H1 (cell line): ENCODE measurements at regions not wholly inside any gene's neighbourhood (a gene's known extent, or its start where the extent isn't known, plus 50 kb on each side); places are given as distances from the start of the nearest gene placed in this dataset.

Experiments
- CTCF ChIA-PET: fragments of 300-600 bp; sonication (Branson Sonifier 250); formaldehyde crosslinking; loops from one replicate; lab custom pipeline; 2021; ENCODE audit not compliant: partially characterized antibody; lab: Charles Lee
- POLR2A ChIA-PET: fragments of 300-600 bp; sonication (Branson Sonifier 250); formaldehyde crosslinking; loops from one replicate; lab custom pipeline; 2021; ENCODE audit warnings: inconsistent platforms; ENCODE audit not compliant: partially characterized antibody; lab: Charles Lee
- DNase-seq, 2 experiments: peaks; one replicate each; pipeline versions ENCODE4 v3.0.0 to v3.0.0-alpha.2; 2010 to 2022; ENCODE audit warnings: low spot score in 2 of 2, low read depth in 1 of 2, mixed read lengths in 1 of 2
- FAIRE-seq: peaks from 2 replicates; lab custom pipeline; 2011; peaks lifted over from hg19 to GRCh38; lab: Jason Lieb, UNC
- H2AFZ ChIP-seq: 2 replicates; pipeline ENCODE4 v1.8.1; 2012; ENCODE audit warnings: low read length, inconsistent platforms
- H2AK5ac ChIP-seq: 2 replicates; pipeline ENCODE4 v1.6.1; 2013; ENCODE audit warnings: low read depth, low read length
- H2BK120ac ChIP-seq: replicated peaks from 2 replicates; pipeline ENCODE3; 2013; ENCODE audit warnings: low read depth, low read length, inconsistent platforms
- H2BK12ac ChIP-seq: 2 replicates; pipeline ENCODE4 v1.6.1; 2013; ENCODE audit warnings: low read depth, low read length
- H2BK15ac ChIP-seq: 2 replicates; pipeline ENCODE4 v1.6.1; 2013; ENCODE audit warnings: low read length
- H2BK20ac ChIP-seq: 2 replicates; pipeline ENCODE4 v1.6.1; 2013; ENCODE audit warnings: low read length
- H2BK5ac ChIP-seq: 2 replicates; pipeline ENCODE4 v1.6.1; 2013; ENCODE audit warnings: low read depth, low read length
- H3K14ac ChIP-seq: 2 replicates; pipeline ENCODE4 v1.6.1; 2013; ENCODE audit warnings: inconsistent platforms; ENCODE audit not compliant: insufficient read length
- H3K18ac ChIP-seq: 2 replicates; pipeline ENCODE4 v1.6.1; 2013; ENCODE audit warnings: low read length; ENCODE audit errors: extremely low read depth
- H3K23ac ChIP-seq: 2 replicates; pipeline ENCODE4 v1.6.1; 2013; ENCODE audit warnings: inconsistent platforms; ENCODE audit not compliant: insufficient read length
- H3K23me2 ChIP-seq: 2 replicates; pipeline ENCODE4 v1.6.1; 2013; ENCODE audit warnings: low read depth, low read length
- H3K27ac ChIP-seq: 2 replicates; pipeline ENCODE4 v1.6.1; 2011; ENCODE audit warnings: low read depth, low read length, inconsistent platforms
- H3K27me3 ChIP-seq, 4 experiments: replicated peaks in 1 of 4; 1 replicate in 1 of 4; 2 replicates in 3 of 4; pipeline versions ENCODE4 v1.6.1 to v1.8.1; 2011 to 2013; ENCODE audit warnings: low read length in 3 of 4, mild to moderate bottlenecking in 3 of 4, inconsistent platforms in 2 of 4, mixed read lengths in 2 of 4, moderate library complexity in 1 of 4; ENCODE audit not compliant: control insufficient read depth in 3 of 4, insufficient read depth in 3 of 4; ENCODE audit errors: extremely low read depth in 1 of 4
- H3K36me3 ChIP-seq, 4 experiments: 2 replicates each; pipeline versions ENCODE4 v1.6.1 to v1.8.1; 2011 to 2013; ENCODE audit warnings: mild to moderate bottlenecking in 4 of 4, low read length in 3 of 4, moderate library complexity in 2 of 4, control low read depth in 1 of 4, inconsistent platforms in 1 of 4; ENCODE audit not compliant: insufficient read depth in 4 of 4, control insufficient read depth in 2 of 4
- H3K4ac ChIP-seq: replicated peaks from 2 replicates; pipeline ENCODE3; 2013; ENCODE audit warnings: low read length, low read depth, mixed read lengths, inconsistent platforms; ENCODE audit not compliant: insufficient read length
- H3K4me1 ChIP-seq, 4 experiments: replicated peaks in 1 of 4; 1 replicate in 1 of 4; 2 replicates in 3 of 4; pipeline versions ENCODE4 v1.6.1 to v1.8.1; 2011 to 2013; ENCODE audit warnings: low read length in 3 of 4, inconsistent platforms in 2 of 4, mixed read lengths in 1 of 4; ENCODE audit not compliant: insufficient read depth in 4 of 4, control insufficient read depth in 3 of 4
- H3K4me2 ChIP-seq, 2 experiments: 2 replicates each; pipeline versions ENCODE4 v1.6.1 to v1.8.1; 2011 to 2013; ENCODE audit warnings: low read depth in 2 of 2, low read length in 2 of 2, control low read depth in 1 of 2, inconsistent platforms in 1 of 2, mild to moderate bottlenecking in 1 of 2; ENCODE audit not compliant: insufficient read depth in 1 of 2
- H3K4me3 ChIP-seq, 4 experiments: fragments of 200-600, 300-600 bp in 1 of 4; sonication (generic), shearing (Covaris generic), sonication (Bioruptor Twin) in 1 of 4; 2 replicates each; pipeline versions ENCODE4 v1.5.1 to v1.8.1; 2011 to 2016; ENCODE audit warnings: low read length in 4 of 4, low read depth in 3 of 4, control low read depth in 2 of 4, inconsistent platforms in 2 of 4, mild to moderate bottlenecking in 2 of 4, mixed read lengths in 1 of 4, moderate library complexity in 1 of 4; ENCODE audit not compliant: insufficient read depth in 2 of 4; ENCODE audit errors: extremely low read depth in 1 of 4
- H3K56ac ChIP-seq: replicated peaks from 2 replicates; pipeline ENCODE3; 2013; ENCODE audit warnings: low read depth, mild to moderate bottlenecking, mixed read lengths, low read length, inconsistent platforms; ENCODE audit not compliant: insufficient read length
- H3K79me1 ChIP-seq: 2 replicates; pipeline ENCODE4 v1.6.1; 2013; ENCODE audit warnings: low read depth, low read length, control low read depth
- H3K79me2 ChIP-seq, 2 experiments: 2 replicates each; pipeline versions ENCODE4 v1.6.1 to v1.8.1; 2012 to 2013; ENCODE audit warnings: low read length in 2 of 2, mild to moderate bottlenecking in 2 of 2, inconsistent platforms in 1 of 2; ENCODE audit not compliant: insufficient read depth in 2 of 2, control insufficient read depth in 1 of 2
- H3K9ac ChIP-seq, 4 experiments: replicated peaks in 1 of 4; 1 replicate in 1 of 4; 2 replicates in 3 of 4; pipeline versions ENCODE4 v1.6.1 to v1.8.1; 2011 to 2013; ENCODE audit warnings: low read depth in 3 of 4, low read length in 3 of 4, control low read depth in 2 of 4, mild to moderate bottlenecking in 2 of 4, moderate library complexity in 2 of 4, inconsistent platforms in 1 of 4; ENCODE audit errors: extremely low read depth in 1 of 4
- H3K9me3 ChIP-seq, 2 experiments: 2 replicates each; pipeline versions ENCODE4 v1.6.1 to v1.8.1; 2012 to 2013; ENCODE audit warnings: mild to moderate bottlenecking in 2 of 2, moderate library complexity in 2 of 2, control low read depth in 1 of 2, inconsistent platforms in 1 of 2, low read depth in 1 of 2, low read length in 1 of 2, mixed read lengths in 1 of 2; ENCODE audit not compliant: insufficient read depth in 2 of 2
- H4K20me1 ChIP-seq, 2 experiments: replicated peaks in 1 of 2; 2 replicates each; pipeline versions ENCODE3 to v1.8.1; 2011 to 2013; ENCODE audit warnings: inconsistent platforms in 2 of 2, low read length in 2 of 2, mild to moderate bottlenecking in 1 of 2; ENCODE audit not compliant: insufficient read depth in 2 of 2, control insufficient read depth in 1 of 2
- H4K5ac ChIP-seq: 2 replicates; pipeline ENCODE4 v1.6.1; 2013; ENCODE audit warnings: low read length, low read depth, mixed read lengths, inconsistent platforms; ENCODE audit not compliant: insufficient read length
- H4K8ac ChIP-seq: 2 replicates; pipeline ENCODE4 v1.8.0; 2013; ENCODE audit warnings: mild to moderate bottlenecking, moderate library complexity, low read length, inconsistent platforms; ENCODE audit not compliant: insufficient read depth; ENCODE audit errors: extremely low read depth
- H4K91ac ChIP-seq: replicated peaks from 2 replicates; pipeline ENCODE3; 2013; ENCODE audit warnings: low read length, mixed read lengths, inconsistent platforms; ENCODE audit not compliant: insufficient read length
- BACH1 ChIP-seq: IDR thresholded peaks from 2 replicates; pipeline ENCODE4 v1.6.1; 2012; ENCODE audit warnings: low read length, improper control_type of control experiment
- CHD2 ChIP-seq: IDR thresholded peaks from 2 replicates; pipeline ENCODE4 v1.6.1; 2012; ENCODE audit warnings: low read length, improper control_type of control experiment
- E2F6 ChIP-seq: IDR thresholded peaks from 2 replicates; pipeline ENCODE4 v1.6.1; 2012; ENCODE audit warnings: inconsistent platforms
- HDAC2 ChIP-seq, 2 experiments: fragments of 300-600 bp in 1 of 2; sonication (generic) in 1 of 2; IDR thresholded peaks; 2 replicates each; pipeline ENCODE4 v1.6.1; 2011 to 2012; ENCODE audit warnings: low read depth in 2 of 2, low read length in 2 of 2, mild to moderate bottlenecking in 2 of 2, moderate library complexity in 2 of 2, borderline replicate concordance in 1 of 2, inconsistent platforms in 1 of 2
- KDM1A ChIP-seq: fragments of 200-600, 300-600 bp; sonication (generic); IDR thresholded peaks from 2 replicates; pipeline ENCODE4 v1.7.1; 2016; ENCODE audit warnings: mild to moderate bottlenecking, low read length, borderline replicate concordance
- NANOG ChIP-seq: IDR thresholded peaks from 2 replicates; pipeline ENCODE4 v1.6.1; 2011; ENCODE audit warnings: low read length, low read depth, mild to moderate bottlenecking, inconsistent platforms; ENCODE audit not compliant: insufficient read depth, poor library complexity, severe bottlenecking
- PHF8 ChIP-seq: fragments of 200-600 bp; sonication (generic); conservative IDR thresholded peaks from 2 replicates; pipeline ENCODE4 v1.7.1; 2012; ENCODE audit warnings: low read depth, mild to moderate bottlenecking, inconsistent platforms, low read length, moderate library complexity
- WGBS, 2 experiments: shearing (Covaris generic) in 1 of 2; methylation state at CpG; one replicate each; pipeline versions ENCODE4 v1.1.6 to v1.1.7; 2013 to 2015; ENCODE audit warnings: low lambda C conversion rate in 2 of 2, mixed read lengths in 2 of 2, inconsistent platforms in 1 of 2, low coverage in 1 of 2, missing lambda C conversion rate in 1 of 2; ENCODE audit not compliant: insufficient replicate concordance in 2 of 2, insufficient coverage in 1 of 2, insufficient read length in 1 of 2; ENCODE audit errors: extremely low coverage in 1 of 2, missing lambda C conversion rate in 1 of 2; 5-methylcytosine and 5-hydroxymethylcytosine counted together

GRCh38 chr2:140018541-140018940, 1238.4 kb upstream of the NXPH2 start:
- FAIRE-seq: no peak
- CTCF ChIA-PET: no interaction called here
- TF ChIP-seq HDAC2 (IDR thresholded peaks at IDR 0.05; ENCODE audit: borderline replicate concordance in 1 of 2, low read depth in 2 of 2, low read length in 2 of 2) (no peak), BACH1 (no peak), PHF8 (no peak), CHD2 (no peak), NANOG (no peak), E2F6 (no peak), KDM1A (no peak)

More at GRCh38 chr2:140018541-140018940, 1238.4 kb upstream of the NXPH2 start:
- no peak overlapping the region for H3K4ac ChIP-seq
- H2AK5ac ChIP-seq: no peak overlapping the region
- H2BK120ac ChIP-seq: no peak overlapping the region
- no peak overlapping the region for H2BK15ac ChIP-seq
- no peak overlapping the region for H2BK5ac ChIP-seq
- no peak overlapping the region for H3K27ac ChIP-seq
- no peak overlapping the region for H3K18ac ChIP-seq
- no peaks in the 10 kb centered on the region for H3K36me3 ChIP-seq
- no peaks in the 10 kb centered on the region for H3K79me2 ChIP-seq
- H4K5ac ChIP-seq: no peak overlapping the region
- no peak overlapping the region for H3K23ac ChIP-seq
- WGBS, 2 experiments: 100% methylated on average over 2 of the region's 2 CpGs; no CpG with 5 or more reads in 1 of the 2 experiments
- no peak overlapping the region for H4K8ac ChIP-seq
- no peaks in the 10 kb centered on the region for H3K9me3 ChIP-seq
- no peak overlapping the region for H3K9ac ChIP-seq
- no peaks in the 10 kb centered on the region for H3K23me2 ChIP-seq
- no peak overlapping the region for H2AFZ ChIP-seq
- H2BK12ac ChIP-seq: no peak overlapping the region
- no peak overlapping the region for H3K4me2 ChIP-seq
- DNase-seq: no peak
- no peaks in the 10 kb centered on the region for H3K4me1 ChIP-seq
- H3K4me3 ChIP-seq: no peak overlapping the region
- H2BK20ac ChIP-seq: no peak overlapping the region
- H3K56ac ChIP-seq: no peak overlapping the region
- no peak overlapping the region for H4K91ac ChIP-seq
- POLR2A ChIA-PET: interaction anchor here (0.7 kb wide), 1 partner anchor 212 kb away, joined by 3 read pairs; no protein-coding TSS in a partner anchor
- H3K14ac ChIP-seq: no peak overlapping the region
- H4K20me1 ChIP-seq: no peaks in the 10 kb centered on the region
- no peaks in the 10 kb centered on the region for H3K27me3 ChIP-seq
- H3K79me1 ChIP-seq: no peaks in the 10 kb centered on the region
